Vagina (tissue), 2 donors: ENCODE measurements at regions not wholly inside any gene's neighbourhood (a gene's known extent, or its start where the extent isn't known, plus 50 kb on each side); places are given as distances from the start of the nearest gene placed in this dataset.

Experiments used
- POLR2AphosphoS5 ChIP-seq, 2 donors: sonication (generic); formaldehyde crosslinking; IDR thresholded peaks; one replicate each; pipeline ENCODE4 v1.9.0; 2017; ENCODE audit warnings: antibody characterized with exemption in 2 of 2, mild to moderate bottlenecking in 2 of 2, low read depth in 1 of 2; ENCODE audit not compliant: insufficient read depth in 1 of 2
- TF ChIP-seq, protein P1 (sequence below), 3 experiments: fragments of 450-650 bp in 2 of 3; fragments of 200-600 bp in 1 of 3; sonication (generic) in 1 of 3; IDR thresholded peaks; one replicate each; pipeline ENCODE4 v1.5.1; 2017 to 2019; ENCODE audit warnings: antibody characterized with exemption in 3 of 3, mild to moderate bottlenecking in 2 of 3, moderate library complexity in 2 of 3

DNA sequence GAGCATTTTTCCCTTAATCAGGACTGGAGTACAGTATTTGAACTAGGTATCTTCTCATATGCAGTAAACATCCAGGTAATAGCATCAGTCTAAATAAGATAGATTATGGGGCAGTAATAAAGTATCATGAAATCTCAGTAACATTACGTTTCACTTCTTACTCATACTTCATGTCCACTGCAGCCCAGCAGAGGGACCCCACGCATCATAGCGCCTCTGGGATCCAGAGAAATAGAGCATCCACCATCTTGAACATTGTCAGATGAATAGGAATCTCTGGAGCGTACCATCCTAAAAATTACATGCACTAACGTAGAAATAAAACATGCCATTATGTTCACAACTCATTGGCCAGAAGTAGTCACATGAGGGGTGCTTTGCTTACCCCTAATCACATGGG, 499.0 kb downstream of the CPS1 start:
- TF ChIP-seq, protein P1, sequence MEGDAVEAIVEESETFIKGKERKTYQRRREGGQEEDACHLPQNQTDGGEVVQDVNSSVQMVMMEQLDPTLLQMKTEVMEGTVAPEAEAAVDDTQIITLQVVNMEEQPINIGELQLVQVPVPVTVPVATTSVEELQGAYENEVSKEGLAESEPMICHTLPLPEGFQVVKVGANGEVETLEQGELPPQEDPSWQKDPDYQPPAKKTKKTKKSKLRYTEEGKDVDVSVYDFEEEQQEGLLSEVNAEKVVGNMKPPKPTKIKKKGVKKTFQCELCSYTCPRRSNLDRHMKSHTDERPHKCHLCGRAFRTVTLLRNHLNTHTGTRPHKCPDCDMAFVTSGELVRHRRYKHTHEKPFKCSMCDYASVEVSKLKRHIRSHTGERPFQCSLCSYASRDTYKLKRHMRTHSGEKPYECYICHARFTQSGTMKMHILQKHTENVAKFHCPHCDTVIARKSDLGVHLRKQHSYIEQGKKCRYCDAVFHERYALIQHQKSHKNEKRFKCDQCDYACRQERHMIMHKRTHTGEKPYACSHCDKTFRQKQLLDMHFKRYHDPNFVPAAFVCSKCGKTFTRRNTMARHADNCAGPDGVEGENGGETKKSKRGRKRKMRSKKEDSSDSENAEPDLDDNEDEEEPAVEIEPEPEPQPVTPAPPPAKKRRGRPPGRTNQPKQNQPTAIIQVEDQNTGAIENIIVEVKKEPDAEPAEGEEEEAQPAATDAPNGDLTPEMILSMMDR (IDR thresholded peaks at IDR 0.05): no peak
- no peak for TF ChIP-seq POLR2AphosphoS5 (IDR thresholded peaks at IDR 0.05; ENCODE audit: insufficient read depth in 1 of 2, low read depth in 1 of 2)
